NCI-H226 (cell line): ENCODE measurements at regions not wholly inside any gene's neighbourhood (a gene's known extent, or its start where the extent isn't known, plus 50 kb on each side); places are given as distances from the start of the nearest gene placed in this dataset.
"Not testable (repeated sequence)": the region's sequence is repeated elsewhere in the genome, so short reads cannot be mapped to it uniquely, and the experiment has no call there.

Experiments used
- DNase-seq: peaks from one replicate; pipeline ENCODE4 v3.0.0-alpha.2; 2015

GRCh38 chr16:35596467-35596866 is 2137.1 kb downstream of the TP53TG3F start:
- DNase-seq = no peak

- no peak for DNase-seq
These were observed 2139.4 kb downstream of the TP53TG3F start for GRCh38 chr16:35598696-35599332.

GRCh38 chr16:35599429-35600160 is 2140.2 kb downstream of the TP53TG3F start:
- DNase-seq = no peak

- DNase-seq = not testable (repeated sequence)
These were observed 2140.7 kb downstream of the TP53TG3F start for GRCh38 chr16:35600161-35600555.

- no peak for DNase-seq
These were observed 2142.7 kb downstream of the TP53TG3F start for GRCh38 chr16:35602116-35602515.

- not testable (repeated sequence) for DNase-seq
These were observed 2144.0 kb downstream of the TP53TG3F start for GRCh38 chr16:35603371-35603770.

GRCh38 chr16:35605921-35606320 is 2146.5 kb downstream of the TP53TG3F start:
- no peak for DNase-seq

GRCh38 chr16:35614883-35615282 is 2155.5 kb downstream of the TP53TG3F start:
- DNase-seq = not testable (repeated sequence)

GRCh38 chr16:35619176-35619575 is 2159.8 kb downstream of the TP53TG3F start:
- not testable (repeated sequence) for DNase-seq

GRCh38 chr16:35626041-35626440 is 2166.6 kb downstream of the TP53TG3F start:
- no peak for DNase-seq

- DNase-seq = no peak
These were observed 2169.6 kb downstream of the TP53TG3F start for GRCh38 chr16:35628976-35629375.

- DNase-seq = no peak
These were observed 2172.0 kb downstream of the TP53TG3F start for GRCh38 chr16:35631261-35631945.

GRCh38 chr16:35636480-35637230 is 2177.2 kb downstream of the TP53TG3F start:
- DNase-seq = no peak

GRCh38 chr16:35637683-35638082 is 2178.3 kb downstream of the TP53TG3F start:
- DNase-seq = no peak

- no peak for DNase-seq
These were observed 2180.1 kb downstream of the TP53TG3F start for GRCh38 chr16:35639233-35640205.

GRCh38 chr16:35642322-35642835 is 2183.0 kb downstream of the TP53TG3F start:
- DNase-seq = no peak

- no peak for DNase-seq
These were observed 2192.4 kb downstream of the TP53TG3F start for GRCh38 chr16:35651841-35652240.

GRCh38 chr16:35664091-35664693 is 2204.8 kb downstream of the TP53TG3F start:
- DNase-seq = no peak

GRCh38 chr16:35685085-35685484 is 2225.7 kb downstream of the TP53TG3F start:
- DNase-seq = no peak

GRCh38 chr16:35686595-35686994 is 2227.2 kb downstream of the TP53TG3F start:
- no peak for DNase-seq

- DNase-seq = no peak
These were observed 2227.7 kb downstream of the TP53TG3F start for GRCh38 chr16:35687071-35687470.
